Endothelial cell of umbilical vein (primary cell): ENCODE measurements at regions not wholly inside any gene's neighbourhood (a gene's known extent, or its start where the extent isn't known, plus 50 kb on each side); places are given as distances from the start of the nearest gene placed in this dataset.

ENCODE experiments used
- CTCF ChIP-seq, 2 donors: IDR thresholded peaks; 1 replicate in 1 of 2; 2 replicates in 1 of 2; pipeline ENCODE4 v1.5.1; 2011; ENCODE audit warnings: low read length in 2 of 2, mild to moderate bottlenecking in 2 of 2, moderate library complexity in 2 of 2, control low read depth in 1 of 2, inconsistent platforms in 1 of 2, low read depth in 1 of 2; ENCODE audit not compliant: insufficient read depth in 1 of 2; ENCODE audit errors: extremely low read depth in 1 of 2
- EZH2 ChIP-seq: IDR thresholded peaks from 2 replicates; pipeline ENCODE4 v1.6.1; 2012; ENCODE audit warnings: borderline replicate concordance, low read depth, mild to moderate bottlenecking, moderate library complexity, low read length, inconsistent platforms; ENCODE audit not compliant: severe bottlenecking
- FOS ChIP-seq: IDR thresholded peaks from 2 replicates; pipeline ENCODE4 v1.6.1; 2011; ENCODE audit warnings: mild to moderate bottlenecking, low read length, moderate library complexity, borderline replicate concordance; ENCODE audit not compliant: insufficient read depth
- GATA2 ChIP-seq: IDR thresholded peaks from 2 replicates; pipeline ENCODE4 v1.7.0; 2011; ENCODE audit warnings: low read depth, mild to moderate bottlenecking, moderate library complexity, mixed read lengths, low read length; ENCODE audit not compliant: insufficient read length, insufficient read depth
- JUN ChIP-seq: IDR thresholded peaks from 2 replicates; pipeline ENCODE4 v1.6.1; 2011; ENCODE audit warnings: borderline replicate concordance, low read depth; ENCODE audit not compliant: insufficient read length, insufficient read depth
- MAX ChIP-seq: IDR thresholded peaks from 2 replicates; pipeline ENCODE4 v1.6.1; 2011; ENCODE audit not compliant: insufficient read depth, insufficient read length
- POLR2A ChIP-seq: IDR thresholded peaks from 2 replicates; pipeline ENCODE4 v1.6.1; 2012; ENCODE audit warnings: low read depth, mild to moderate bottlenecking, control low read depth, low read length
- POLR2AphosphoS5 ChIP-seq: IDR thresholded peaks from 2 replicates; pipeline ENCODE4 v1.6.1; 2012; ENCODE audit warnings: low read depth, mild to moderate bottlenecking, control low read depth, low read length, moderate library complexity; ENCODE audit not compliant: insufficient read depth

- TF ChIP-seq POLR2AphosphoS5: no peak
- no peak for TF ChIP-seq FOS
- no peak for TF ChIP-seq EZH2
- no peak for TF ChIP-seq CTCF (IDR thresholded peaks at IDR 0.05; ENCODE audit: extremely low read depth in 1 of 2, insufficient read depth in 1 of 2, low read depth in 1 of 2, low read length in 2 of 2)
- no peak for TF ChIP-seq JUN
- TF ChIP-seq POLR2A: no peak
- TF ChIP-seq GATA2: no peak
- no peak for TF ChIP-seq MAX
Measured at GRCh38 chr2:33796511-33796910, 197.4 kb upstream of the FAM98A start.
